HG03469 (cell line): ENCODE measurements at regions not wholly inside any gene's neighbourhood (a gene's known extent, or its start where the extent isn't known, plus 50 kb on each side); places are given as distances from the start of the nearest gene placed in this dataset.
"Not testable (repeated sequence)": the region's sequence is repeated elsewhere in the genome, so short reads cannot be mapped to it uniquely, and the experiment has no call there.

Experiments used
- ATAC-seq: cut with Tn5 transposase; IDR thresholded peaks from one replicate; pipeline ENCODE4 v1.9.1; 2021; ENCODE audit warnings: mild to moderate bottlenecking, moderate library complexity, moderate number of reproducible peaks; ENCODE audit not compliant: unreplicated experiment

DNA sequence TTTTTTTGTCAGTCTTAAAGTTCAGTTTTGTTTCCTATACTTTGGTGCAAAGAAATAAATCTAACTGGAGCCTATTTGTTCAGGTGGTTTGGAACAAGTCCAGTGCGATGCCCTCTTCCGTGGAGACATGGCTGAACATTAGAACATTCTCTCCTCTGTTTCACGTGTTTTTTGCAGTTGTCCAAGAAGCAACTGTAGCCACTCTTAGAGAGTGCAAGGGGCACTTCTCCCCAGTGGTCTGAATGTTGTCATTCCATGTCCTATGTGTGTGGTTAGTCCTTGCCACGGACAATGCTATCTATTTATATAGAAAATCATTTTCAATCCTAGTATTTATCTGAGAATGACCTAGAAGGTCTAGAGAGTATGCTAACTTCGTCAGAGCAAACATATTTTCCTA lies 1232.5 kb upstream of the SEL1L start:
- no peak for ATAC-seq

DNA sequence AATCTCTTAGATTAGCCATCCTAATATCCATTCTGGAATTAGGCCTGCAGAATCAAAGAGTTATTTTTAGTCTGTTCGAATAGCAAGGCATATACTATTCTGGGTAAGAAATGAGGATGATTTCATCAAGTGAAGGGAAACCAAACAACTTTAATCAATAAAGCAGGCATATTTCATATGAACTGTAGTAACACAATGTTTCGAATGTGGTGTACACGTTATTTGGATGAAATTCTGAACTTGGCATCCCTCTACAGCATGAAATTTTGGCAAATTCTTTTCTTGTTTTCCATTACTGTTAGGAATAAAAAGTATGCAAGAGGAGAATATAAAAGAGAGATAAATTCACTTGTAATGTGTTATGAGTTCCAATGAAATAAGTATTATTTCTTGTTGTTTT lies 1233.3 kb upstream of the SEL1L start:
- no peak for ATAC-seq

DNA sequence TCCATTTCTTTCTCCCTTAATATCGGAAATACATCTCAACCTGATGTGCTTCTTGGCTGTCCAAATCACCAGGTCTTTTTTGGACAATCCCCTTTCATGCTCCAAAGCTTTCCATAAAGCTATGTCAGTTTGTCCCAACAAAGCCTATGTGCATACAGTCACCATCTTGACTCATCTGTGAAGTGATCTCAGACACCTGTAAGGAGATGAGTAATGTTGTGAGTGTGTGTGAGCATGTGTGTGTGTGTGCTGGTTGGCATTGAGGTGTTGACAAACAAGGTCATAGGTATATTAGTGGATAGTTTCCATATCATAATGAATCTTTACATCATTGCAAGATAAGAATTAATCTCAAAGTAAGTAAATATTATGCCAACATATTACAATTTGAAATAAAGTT lies 1243.3 kb upstream of the SEL1L start:
- ATAC-seq, result no peak

DNA sequence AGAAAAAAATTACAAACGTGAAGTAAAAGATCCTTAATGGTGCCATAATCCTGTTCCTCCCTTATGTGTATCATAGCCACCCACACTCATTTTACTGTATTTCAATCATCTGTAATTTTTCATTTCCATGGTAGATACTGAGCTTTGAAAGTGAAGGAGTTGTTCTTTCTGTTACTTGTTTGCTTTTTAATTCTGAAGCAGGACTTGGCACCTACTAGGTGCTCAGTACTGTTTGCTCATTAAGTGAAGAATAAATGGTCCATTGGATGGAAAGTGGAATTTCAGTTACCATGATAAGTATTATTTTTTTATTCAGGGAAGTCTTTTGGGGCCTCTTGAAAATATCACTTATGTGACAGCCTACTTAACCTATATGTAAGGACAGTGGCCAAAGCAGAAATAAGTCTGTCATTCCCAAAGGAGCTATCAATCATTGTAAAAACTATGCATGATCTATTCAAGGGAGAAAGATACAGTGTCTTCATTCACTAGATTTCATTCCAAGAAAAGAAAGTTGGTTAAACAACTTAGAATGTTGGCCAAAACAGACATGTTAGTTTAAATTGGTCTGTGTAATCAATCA lies 1244.4 kb upstream of the SEL1L start:
- no peak for ATAC-seq

DNA sequence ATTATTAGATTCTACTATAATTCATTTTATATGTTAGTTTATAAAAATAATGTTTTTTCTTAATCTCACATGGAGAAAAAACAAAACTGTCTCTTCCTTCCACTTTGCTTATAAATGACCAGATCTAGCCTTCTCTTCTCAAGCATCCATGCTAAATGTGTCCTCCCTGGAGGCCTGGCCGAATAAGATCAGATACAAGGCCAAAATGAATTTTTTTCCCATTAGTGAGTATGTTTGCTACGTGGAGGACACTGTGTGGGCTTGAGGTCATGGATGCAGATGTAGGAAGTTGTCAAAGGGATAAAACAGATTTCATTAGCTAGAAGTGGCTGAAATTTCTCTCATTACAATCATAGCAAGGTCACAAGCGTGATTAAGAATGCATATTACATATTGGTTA lies 1244.9 kb upstream of the SEL1L start:
- no peak for ATAC-seq

DNA sequence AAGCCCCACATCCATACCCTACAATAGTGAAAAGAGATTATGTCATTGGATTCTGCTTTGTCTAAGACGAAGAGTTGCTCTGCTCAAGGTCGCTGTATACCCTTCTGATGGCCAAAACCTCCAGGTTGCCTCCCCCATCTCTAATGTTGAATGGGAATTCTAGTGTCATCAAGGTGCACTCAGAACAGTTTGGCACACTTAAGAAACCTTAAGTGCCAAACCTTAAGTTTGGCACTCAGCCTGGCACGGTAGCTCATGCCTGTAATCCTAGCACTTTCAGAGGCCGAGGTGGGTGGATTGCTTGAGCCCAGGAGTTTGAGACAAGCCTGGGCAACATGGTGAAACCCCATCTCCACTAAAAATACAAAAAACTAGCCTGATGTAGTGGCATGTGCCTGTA lies 1245.6 kb upstream of the SEL1L start:
- no peak for ATAC-seq

DNA sequence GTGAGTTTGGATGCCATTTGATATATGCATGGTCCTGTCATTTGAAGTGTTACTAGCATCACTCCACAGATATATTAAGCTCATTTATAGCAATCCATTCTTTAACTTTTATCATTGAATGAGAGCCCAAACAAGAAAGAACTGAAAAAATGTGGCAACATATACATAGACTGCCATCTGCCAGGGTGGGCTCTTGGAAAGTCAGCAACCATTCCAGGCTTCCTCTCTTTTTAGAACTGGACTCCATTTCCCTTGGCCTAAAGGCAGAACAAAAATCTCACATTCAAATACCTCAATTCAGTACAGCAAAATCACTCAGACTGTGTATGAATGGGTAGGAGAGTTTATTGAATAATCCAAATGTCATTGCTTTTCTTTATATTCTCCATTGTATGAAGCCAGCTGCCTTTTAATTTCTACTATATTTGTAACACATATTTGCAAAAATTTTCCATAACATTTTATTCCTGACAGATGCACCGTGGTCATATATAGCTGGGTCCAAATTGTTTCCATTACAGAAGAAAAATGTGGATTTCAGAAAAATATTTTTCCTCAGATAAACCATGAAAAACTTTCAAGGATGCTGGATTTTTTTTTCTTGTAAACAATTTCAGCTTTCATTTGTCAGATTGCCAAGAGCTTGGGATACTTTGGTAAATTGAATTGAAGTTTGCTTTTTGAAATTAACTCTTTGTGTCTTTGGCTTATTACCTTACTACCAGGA lies 1252.3 kb upstream of the SEL1L start:
- no peak for ATAC-seq

DNA sequence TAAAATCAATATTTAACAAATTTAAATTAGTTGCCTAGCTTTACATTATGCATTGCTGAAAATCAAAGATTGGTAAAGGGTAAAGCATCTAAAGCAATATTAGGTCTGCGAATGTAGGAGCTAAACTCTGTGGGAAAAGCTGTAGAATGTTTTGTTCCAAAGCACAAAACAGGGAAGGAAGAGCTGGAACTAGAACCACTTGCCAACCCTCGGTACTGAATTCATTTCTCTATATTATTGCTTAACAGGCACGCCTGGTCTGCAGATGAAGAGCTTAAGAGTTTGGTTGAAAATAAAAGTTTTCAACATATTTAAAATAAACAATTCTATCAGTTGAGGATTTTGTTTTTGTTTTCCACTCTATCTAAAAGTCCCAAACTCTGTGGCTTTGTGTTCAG lies 1252.8 kb upstream of the SEL1L start:
- ATAC-seq, result no peak

DNA sequence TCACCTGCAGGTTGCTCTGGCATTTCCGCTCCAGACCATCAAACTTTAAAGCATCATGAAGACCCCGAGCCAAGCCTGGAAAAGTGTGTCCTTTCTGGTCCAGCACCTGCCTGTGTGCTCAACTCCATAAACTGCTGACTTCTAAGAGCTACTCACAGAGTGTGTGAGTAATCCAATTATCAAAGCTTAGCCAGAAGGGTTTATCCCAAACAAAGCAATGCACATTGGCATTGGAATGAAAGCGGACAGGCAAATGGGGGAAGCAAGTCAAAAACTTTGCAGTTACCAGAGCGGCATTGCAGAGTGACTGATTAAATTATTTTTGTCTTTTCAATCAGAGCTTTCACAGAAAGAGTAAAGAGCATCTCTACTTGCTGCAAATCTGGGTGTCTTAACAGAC lies 1262.4 kb upstream of the SEL1L start:
- ATAC-seq, result no peak

DNA sequence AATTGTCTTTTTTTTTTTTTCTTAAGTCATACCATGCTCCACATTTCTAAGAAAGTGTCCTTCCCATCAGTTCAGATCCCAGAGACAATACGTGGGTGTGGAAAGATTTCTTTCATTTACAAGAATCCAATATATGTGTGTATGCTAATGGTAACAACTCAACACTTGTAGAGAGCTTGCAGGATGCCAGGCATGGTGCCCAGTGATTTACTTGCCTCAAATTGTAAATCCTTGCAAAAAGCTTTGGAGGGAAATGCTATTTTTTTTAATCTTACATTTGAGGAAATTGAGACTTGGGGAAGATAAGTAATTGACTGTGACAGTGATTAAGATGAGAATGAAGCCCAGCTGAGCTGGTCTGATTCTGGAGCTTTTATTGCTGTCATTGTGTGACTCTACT lies 1264.6 kb upstream of the SEL1L start:
- ATAC-seq, result no peak

DNA sequence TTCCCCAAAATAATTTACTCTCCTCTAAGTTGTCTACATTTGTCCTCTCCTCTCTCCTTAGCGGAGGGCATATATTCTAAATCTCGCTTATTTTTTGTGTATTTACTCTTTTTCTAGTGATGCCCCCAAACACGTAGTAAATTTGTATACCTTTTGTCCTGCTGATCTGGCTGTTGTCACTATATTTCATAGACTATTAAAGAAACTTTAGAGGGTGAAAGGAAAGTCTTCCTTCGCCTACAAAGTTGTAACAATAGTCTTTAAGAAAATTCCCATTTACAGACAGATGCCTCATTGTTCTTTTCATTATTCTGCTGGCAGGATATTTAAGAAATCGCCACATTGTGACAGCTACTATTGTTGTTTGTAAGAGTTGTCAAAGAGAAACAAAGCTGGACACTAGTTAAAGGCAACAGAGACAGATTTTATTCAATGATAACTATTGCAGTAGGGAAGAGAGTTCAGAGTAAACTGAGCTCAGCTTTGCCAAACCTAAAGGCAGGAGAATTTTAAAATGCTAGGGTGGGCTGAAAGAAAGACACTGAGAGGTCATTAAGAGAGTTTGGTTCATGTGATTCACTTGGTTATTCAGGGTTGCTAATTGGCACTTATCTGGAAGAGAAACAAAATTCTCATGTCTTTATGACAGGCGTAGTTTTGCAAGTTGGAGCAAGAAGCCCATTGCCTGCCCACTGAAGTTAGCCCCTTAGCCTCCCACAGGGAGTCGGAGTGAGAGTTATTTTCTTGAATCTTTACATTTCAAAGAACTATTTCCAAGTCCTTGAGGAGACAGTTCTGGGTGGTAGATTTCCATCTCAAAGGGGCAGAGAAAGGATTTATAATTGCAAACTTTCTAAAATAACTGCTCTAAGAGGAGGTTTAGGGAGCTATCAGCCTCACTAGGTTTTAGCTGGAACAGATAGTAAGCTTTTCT lies 1272.5 kb upstream of the SEL1L start:
- no peak for ATAC-seq

DNA sequence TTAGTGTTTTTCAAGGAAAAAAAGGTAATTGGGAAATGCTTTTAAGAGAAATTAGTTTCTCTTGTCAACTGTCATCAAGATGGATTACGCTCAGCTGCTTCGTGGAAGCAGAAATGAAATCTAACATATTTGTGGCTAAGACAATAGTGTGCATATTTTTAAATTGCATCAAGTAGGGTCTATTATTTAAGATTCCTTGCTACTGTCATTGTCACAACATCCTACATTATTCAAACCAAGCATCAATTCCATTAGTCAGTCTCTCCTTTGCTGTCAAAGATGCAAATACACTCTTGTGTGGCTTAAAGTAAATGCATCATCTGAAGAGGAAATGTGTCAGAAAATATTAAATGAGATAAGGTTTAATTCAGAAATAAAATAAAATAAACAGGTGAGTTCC lies 1277.6 kb upstream of the SEL1L start:
- ATAC-seq, result no peak

DNA sequence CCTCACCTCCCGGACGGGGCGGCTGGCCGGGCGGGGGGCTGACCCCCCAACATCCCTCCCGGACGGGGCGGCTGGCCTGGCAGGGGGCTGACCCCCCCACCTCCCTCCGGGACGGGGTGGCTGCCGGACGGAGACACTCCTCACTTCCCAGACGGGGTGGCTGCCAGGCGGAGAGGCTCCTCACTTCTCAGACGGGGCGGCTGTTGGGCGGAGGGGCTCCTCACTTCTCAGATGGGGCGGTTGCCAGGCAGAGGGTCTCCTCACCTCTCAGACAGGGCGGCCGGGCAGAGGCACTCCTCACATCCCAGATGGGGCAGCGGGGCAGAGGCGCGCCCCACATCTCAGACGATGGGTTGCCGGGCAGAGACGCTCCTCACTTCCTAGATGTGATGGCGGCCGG lies 1280.7 kb upstream of the SEL1L start:
- not testable (repeated sequence) for ATAC-seq

DNA sequence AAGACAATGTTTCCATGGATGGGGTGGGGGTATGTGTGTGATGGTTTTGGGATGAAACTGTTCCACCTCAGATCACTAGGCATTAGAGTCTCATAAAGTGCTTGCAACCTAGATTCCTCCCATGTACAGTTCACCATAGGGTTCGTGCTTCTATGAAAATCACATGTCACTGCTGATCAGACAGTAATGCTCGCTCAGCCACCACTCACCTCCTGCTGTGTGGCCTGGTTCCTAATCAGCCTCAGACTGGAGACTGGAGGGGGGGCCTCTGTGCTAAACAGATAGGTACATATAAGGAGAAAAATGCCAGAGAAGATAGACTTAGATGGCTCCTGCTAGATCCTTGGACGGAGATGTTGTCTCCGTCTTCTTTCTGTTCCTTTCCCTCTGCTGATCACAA lies 1296.9 kb upstream of the SEL1L start:
- ATAC-seq, result no peak

DNA sequence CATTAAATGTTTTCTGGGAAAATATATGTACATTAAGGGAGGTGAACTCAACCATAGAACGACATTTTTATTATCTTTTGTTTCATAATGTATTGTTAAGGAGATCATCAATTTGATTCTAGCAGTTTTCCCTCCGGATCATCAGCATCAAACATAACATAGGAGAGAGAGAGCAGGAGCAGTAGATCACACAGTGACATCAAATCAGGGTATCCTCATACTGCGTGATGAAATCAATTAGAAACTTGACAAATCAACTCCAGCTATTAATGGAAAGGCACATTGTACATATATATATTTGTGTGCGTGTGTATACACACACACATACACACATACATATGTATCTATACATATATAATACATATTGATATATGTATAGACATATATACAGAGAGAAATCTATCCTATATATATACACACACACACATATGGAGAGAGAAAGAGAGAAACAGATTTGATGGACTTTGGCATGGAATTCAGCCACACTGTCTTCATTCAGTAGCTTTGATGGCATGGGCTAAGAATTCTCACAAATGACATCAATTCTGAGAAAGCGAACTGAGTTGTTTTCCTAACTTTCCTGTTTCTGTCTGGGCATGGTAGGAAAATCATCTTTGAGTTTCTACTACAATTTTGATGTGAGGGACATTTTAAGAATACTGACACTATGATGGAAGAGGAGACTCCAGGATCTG lies 1302.8 kb upstream of the SEL1L start:
- no peak for ATAC-seq

DNA sequence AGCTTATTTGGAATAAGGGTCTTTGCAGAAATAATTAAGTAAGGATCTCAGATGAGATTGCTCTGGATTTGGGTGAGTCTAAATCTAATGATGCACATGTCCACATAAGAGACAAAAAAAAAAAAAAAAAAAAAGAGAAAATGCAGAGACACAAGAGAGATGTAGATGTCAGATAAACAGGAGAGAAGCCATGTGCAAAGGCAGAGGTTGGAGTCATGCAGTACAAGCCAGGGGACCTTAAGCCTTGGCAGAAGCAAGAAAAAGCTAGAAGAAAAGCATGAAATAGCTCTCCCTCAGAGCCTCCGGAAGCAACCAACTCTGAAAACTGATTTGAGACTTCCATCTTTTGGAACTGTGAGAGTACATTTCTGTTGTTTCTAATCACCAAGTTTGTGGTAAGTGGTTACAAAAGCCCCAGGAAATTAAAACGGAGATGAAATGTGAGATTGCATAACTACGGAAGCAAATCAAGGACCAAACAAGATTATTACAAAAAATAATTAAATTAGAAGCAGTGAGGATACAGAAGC lies 1304.0 kb upstream of the SEL1L start:
- ATAC-seq, result no peak

DNA sequence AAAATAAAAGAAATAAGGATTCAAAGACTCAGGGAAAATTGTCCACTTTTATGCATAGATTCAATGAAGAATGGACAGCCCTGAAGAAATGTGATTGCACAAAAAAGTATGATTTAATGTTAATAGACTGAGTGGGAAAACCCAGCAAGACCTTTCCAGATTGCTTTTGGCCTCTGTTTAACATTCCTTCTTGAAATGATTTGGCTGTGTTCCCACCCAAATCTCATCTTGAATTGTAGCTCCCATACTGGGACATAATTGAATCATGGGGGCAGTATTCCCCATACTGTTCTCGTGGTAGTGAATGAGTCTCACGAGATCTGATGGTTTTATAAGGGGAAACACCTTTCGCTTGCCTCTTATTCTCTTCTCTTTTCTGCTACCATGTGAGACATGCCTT lies 1316.9 kb upstream of the SEL1L start:
- no peak for ATAC-seq

DNA sequence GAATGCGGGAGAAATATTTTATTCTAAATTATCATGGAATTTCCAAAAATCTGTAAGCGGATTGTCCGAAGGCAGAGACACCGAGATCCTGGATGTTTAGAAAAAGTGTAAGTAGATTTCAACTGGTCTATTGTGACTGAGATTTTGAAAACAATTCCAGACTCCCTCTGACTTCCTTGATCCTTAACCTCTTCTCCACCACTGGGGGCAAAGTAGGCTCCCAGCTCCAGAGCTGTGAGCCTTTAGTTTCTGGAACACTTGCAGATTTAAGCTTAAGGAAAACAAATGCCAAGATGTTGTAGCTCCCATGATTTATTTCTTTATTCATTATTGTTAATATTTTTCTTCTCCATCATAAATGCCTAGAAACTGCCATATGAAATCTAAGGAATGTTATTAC lies 1320.5 kb upstream of the SEL1L start:
- no peak for ATAC-seq

DNA sequence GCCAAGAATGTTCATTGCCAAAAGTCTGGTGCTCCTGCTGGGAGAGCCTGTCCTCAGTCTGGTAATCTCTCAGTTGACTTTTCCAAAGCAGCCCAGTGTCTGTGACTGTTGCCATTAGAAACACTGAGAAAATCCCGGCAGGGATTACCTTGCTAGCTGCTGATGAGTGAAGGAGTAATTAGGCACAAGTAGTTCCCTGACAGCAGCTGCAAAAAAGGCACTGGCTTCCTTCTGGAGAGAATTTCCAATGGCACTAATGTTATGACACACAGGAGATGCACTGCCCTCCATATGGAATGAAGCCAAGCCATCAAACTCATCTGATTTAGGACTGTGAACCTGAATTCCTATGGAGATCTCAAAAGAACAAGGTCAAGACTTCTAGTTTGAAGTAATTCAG lies 1321.2 kb upstream of the SEL1L start:
- ATAC-seq, result no peak

DNA sequence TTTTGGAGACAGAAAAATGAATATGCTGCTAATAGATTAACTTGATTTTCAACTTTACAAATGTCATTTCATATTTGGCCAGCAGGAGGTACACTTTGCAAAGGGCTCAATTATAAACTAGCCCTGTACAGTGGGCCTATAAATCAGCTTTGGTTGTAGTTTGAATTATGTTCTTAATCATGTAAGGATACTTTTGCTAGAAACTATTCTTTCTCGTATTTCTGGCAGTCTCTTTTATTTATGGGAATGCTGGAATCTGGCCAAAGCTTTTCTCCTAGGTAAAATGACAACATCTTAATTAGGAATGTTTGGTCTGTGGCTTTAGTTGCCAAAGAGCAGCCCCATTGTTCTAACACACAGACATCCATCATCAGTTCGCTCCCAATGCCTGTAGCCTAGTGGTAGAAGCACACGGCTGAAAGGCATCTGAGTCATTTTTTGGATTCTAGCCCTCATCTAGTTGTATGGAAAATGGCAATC lies 1322.3 kb upstream of the SEL1L start:
- ATAC-seq, result no peak

DNA sequence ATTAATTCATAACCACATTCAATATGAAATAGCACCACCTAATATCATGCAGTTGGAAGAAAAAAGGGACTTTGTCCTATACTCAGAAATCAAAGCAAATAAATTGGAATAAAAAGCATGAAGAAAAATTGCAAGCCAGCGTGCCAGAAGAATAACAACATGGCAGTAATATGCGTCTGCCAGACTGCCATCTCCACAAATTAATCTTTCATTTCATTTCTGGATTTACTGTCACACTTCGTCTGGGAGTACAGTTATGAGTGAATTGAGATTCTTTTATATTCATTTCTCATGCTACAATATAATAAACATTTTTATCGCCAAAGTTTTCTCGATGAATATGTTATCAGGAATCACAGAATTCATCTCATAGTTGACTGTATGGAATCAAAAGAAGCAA lies 1327.7 kb upstream of the SEL1L start:
- ATAC-seq, result no peak
